ENCODE measurements at regions not wholly inside any gene's neighbourhood (a gene's known extent, or its start where the extent isn't known, plus 50 kb on each side); places are given as distances from the start of the nearest gene placed in this dataset.

GRCh38 chr2:12178289-12179080 is 432.1 kb downstream of the LPIN1 start:
- no peaks in the 10 kb centered on the region for H3K9me2 ChIP-seq (ENCODE audit: insufficient read depth)
- H3K4me1 ChIP-seq (ENCODE audit: control insufficient read depth in 1 of 2, insufficient read depth in 2 of 2, low read length in 2 of 2) = peaks cover 11 to 12% of the 10 kb centered on the region in 2 experiments; a peak in 3 of 4 replicates
- H3K4me2 ChIP-seq (ENCODE audit: low read length) = no peak overlapping the region
- no peak overlapping the region for H3K9ac ChIP-seq (ENCODE audit: low read length)
- H4K20me1 ChIP-seq (ENCODE audit: insufficient read depth) = no peaks in the 10 kb centered on the region
- DNase-seq (ENCODE audit: low read depth, low spot score) = no peak
- TF ChIP-seq RAD21 (IDR thresholded peaks at IDR 0.05; ENCODE audit: low read depth) (no peak), TCF7L2 (IDR thresholded peaks at IDR 0.05; ENCODE audit: borderline replicate concordance, extremely low read depth, insufficient read depth, insufficient read length) (no peak), ZFX (IDR thresholded peaks at IDR 0.05) (no peak), SRF (IDR thresholded peaks at IDR 0.05; ENCODE audit: low read depth) (no peak), EZH2phosphoT487 (IDR thresholded peaks at IDR 0.05; ENCODE audit: borderline replicate concordance) (no peak), SIN3A (IDR thresholded peaks at IDR 0.05; ENCODE audit: low read depth) (no peak), REST (IDR thresholded peaks at IDR 0.05; ENCODE audit: low read depth) (no peak)
- no peaks in the 10 kb centered on the region for H3K9me3 ChIP-seq (ENCODE audit: control insufficient read depth in 1 of 2, insufficient read depth in 1 of 2, low read depth in 1 of 2, low read length in 2 of 2)
- no peaks in the 10 kb centered on the region for H3K79me2 ChIP-seq (ENCODE audit: insufficient read depth, low read length)
- H3K36me3 ChIP-seq (ENCODE audit: control insufficient read depth in 1 of 2, insufficient read depth in 2 of 2, low read length in 2 of 2) = no peaks in the 10 kb centered on the region
- no peak overlapping the region for H2AFZ ChIP-seq (ENCODE audit: low read depth, low read length, poor library complexity, severe bottlenecking)
- no peak for ATAC-seq
- ChIA-PET CTCF (no interaction called here), POLR2A (no interaction called here), RAD21 (ENCODE audit: low non-redundant PET in 1 of 2, low total read pairs in 2 of 2, uncharacterized antibody in 2 of 2, unreplicated experiment in 2 of 2) (no interaction called here)
- BruUV-seq (replicated peaks) = no TSS peak
- intact Hi-C loops (cut with micrococcal nuclease) = loop anchor here (10.0 kb wide), 2 partner anchors 344 to 536 kb away; partner anchors contain the start of gene TRIB2
- H3K27me3 ChIP-seq (ENCODE audit: insufficient read depth, low read length) = no peaks in the 10 kb centered on the region
- no peak overlapping the region for H3K27ac ChIP-seq (ENCODE audit: low read depth, low read length)
- no peak overlapping the region for H3K4me3 ChIP-seq (replicated peaks in 1 of 2; ENCODE audit: low read depth in 1 of 2, low read length in 2 of 2)
